Sciatic nerve (tissue), 2 donors: ENCODE measurements at regions not wholly inside any gene's neighbourhood (a gene's known extent, or its start where the extent isn't known, plus 50 kb on each side); places are given as distances from the start of the nearest gene placed in this dataset.

Source experiments
- ATAC-seq: fragments of 200-7000 bp; cut with Tn5 transposase; one replicate; pipeline ENCODE4 v1.9.1; 2020; ENCODE audit warnings: mild to moderate bottlenecking, moderate library complexity
- DNase-seq: peaks from one replicate; pipeline ENCODE4 v3.0.0-alpha.2; 2020; ENCODE audit warnings: low spot score
- intact Hi-C: fragments of 100-400 bp; cut with DNase I; formaldehyde crosslinking; loops from one replicate; pipeline ENCODE4 v1.14.2; 2022
- donor health status: DM: no; HTN: no; CAD: no.
- donor health status: DM: no; HTN: no; CAD: no.

DNA sequence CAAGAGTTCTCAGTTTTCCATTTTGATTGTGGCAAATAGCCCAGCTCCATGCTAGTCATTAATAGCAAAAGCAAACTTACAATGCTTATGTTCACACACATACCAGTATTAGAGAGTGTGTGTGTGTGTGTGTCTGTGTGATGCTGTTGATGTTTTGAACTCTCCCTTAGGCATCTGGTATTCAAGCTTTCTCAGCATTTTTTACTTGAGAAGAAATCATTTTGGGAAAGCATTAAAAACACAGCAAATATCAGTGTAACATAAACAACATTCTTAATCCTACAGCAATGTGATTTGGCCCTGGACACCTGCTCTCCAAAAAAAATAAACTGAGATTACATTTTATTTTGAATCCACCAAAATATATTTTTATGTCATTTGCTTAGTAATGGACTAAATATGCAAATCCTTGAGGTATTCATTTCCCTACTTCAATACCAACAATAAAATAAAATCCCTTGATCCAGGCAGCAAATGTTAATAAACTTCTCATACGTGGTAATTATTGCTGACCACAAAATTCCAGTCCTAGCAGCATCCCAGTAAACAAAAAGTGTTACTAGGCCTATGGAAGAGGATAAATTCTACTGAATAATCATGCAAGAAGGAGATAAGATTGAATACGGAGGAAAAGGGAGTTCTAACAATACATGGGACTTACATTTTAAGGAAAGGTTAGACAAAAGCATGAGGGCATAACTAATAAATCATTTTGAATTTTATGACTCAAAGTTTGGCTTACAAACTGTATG lies 249.5 kb upstream of the CLEC14A start:
- intact Hi-C loops = no loop called here
- no peak for DNase-seq
- ATAC-seq = no peak

DNA sequence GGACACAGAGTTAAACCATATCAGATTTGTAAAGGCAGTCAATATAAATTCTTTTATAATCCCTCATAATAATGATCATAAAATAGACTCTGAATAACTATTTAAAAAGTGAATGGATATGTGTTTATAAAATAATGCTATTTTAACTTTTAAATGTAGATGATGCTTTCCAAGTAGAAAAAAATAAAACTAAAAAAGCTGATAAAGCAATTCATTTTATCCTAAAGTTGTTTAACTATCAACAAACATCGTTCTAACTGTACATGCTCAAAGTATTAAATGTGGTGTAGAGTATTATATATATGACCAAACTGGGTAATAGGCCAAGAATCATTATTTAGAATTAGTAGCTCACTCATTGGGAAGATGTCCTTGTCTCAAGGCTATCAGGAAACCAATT lies 248.3 kb upstream of the CLEC14A start:
- no peak for DNase-seq
- ATAC-seq = no peak
- intact Hi-C loops = no loop called here

DNA sequence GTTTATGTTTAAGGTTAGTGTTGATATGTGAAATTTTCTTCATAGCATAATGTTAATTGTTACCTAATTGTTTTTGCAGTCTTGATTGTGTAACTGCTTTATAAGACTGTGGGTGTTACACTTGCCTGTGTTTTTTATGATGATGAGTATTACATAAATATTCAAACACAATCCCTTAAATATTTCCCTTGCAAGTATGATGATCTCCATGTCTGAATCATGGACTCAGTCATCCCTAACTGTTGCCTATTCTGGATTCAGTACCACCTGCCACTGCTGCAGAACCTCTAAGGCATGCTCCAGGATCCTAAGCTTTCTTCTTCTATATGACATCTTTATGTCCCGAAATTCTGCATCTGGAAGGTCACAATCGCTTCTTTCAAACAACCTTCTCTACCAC lies 246.3 kb upstream of the CLEC14A start:
- DNase-seq = no peak
- ATAC-seq = no peak
- intact Hi-C loops = no loop called here

DNA sequence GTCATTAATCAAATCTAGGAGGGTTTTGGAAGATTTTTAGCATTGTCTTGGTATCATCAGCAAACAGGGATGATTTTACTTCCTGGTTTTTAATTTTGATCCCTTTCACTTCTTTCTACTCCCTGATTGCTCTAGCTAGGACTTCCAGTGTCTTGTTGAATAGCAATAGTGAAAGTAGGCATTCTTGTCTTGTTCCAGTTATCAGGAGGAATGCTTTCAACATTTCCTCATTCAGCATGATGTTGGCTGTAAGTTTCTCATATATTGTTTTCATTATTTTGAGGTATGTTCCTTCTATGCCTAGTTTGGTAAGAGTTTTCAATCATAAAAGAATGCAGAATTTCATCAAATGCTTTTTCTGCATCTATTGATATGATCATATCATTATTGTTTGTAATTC lies 244.2 kb upstream of the CLEC14A start:
- intact Hi-C loops = no loop called here
- ATAC-seq = no peak
- DNase-seq = no peak

DNA sequence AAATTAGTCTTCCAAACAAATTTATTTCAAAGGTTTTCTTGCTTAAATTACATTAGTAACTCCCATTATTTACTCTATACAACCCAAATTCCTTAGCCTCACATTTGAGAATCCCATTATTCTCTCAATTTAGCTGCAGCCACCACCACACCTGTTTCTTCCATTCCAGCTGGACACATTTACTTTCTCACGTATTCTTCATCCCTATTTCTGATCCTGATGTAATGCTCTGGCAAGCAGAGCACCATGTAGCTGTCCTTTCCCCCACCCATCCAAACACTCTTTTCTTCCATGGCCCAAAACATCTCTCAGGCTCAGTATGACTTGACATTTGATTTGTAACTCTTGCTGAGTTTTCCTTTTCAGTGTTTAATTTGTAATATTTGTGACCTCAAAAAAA lies 240.2 kb upstream of the CLEC14A start:
- intact Hi-C loops = no loop called here
- ATAC-seq = no peak
- DNase-seq = no peak

DNA sequence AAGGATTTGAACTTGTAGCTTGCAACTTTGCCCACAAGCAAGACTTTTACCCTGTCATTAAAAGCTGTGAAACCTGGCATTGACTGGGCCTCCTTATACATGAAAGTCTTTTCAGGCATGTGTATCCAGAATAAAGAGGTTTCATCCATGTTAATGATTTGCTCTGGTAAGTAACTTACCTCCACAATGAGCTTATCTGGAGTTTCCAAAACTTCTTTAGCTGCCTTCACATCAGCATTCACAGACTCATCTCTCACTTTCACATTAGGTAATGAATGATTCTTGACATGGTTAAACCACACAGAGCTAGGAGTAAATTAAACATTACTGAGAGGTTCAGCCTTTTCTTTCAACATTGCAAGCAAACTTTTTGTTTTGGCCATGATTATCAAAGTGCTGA lies 234.4 kb upstream of the CLEC14A start:
- intact Hi-C loops = no loop called here
- ATAC-seq = no peak
- DNase-seq = no peak

DNA sequence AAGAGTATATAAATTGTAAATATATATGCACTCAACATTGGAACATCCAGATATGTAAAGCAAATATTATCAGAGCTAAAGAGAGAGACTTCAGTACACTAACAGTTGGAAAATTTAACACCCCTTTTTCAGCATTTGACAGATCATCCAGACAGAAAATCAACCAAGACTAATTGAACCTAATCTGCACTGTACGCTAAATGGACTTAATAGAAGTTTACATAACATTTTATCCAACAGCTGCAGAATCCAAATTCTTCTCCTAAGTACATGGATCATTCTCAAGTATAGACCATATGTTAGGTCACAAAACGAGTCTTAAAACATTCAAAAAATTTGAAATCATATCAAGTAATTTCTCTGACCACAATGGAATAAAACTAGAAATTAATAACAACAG lies 229.1 kb upstream of the CLEC14A start:
- intact Hi-C loops = no loop called here
- no peak for DNase-seq
- no peak for ATAC-seq

DNA sequence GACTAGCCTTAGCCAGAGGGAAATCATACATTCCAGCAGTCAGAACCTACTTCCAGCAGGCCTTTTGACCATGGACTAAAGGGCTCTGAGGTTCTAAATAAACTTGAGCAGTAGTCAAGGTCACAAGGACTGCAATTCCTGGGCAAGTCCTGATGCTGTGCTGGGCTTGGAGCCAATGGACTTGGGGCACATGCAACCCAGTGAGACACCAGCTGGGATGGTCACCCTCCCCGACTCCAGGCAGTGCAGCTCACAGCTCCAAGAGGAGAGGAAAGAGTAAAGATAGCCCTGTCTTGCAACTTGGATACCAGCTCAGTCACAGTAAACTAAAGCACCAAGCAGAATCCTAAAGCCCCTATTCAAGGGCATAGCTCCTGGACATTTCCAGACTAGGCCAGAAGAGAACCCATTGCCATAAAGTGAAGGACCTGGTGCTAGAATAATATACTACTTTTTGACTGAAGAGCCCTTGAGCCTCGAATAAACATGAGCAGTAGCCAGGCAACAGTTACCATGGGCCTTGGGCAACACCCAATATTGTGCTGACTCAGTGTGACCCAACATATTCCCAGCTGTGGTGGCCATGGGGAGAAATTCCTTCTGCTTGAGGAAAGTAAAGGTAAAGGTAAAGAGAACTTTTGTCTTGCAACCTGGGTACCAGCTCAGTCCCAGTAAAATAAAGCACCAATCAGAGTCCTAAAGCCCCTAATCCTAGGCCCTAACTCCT lies 226.2 kb upstream of the CLEC14A start:
- DNase-seq (no peak), ATAC-seq (no peak)
- intact Hi-C loops = no loop called here

DNA sequence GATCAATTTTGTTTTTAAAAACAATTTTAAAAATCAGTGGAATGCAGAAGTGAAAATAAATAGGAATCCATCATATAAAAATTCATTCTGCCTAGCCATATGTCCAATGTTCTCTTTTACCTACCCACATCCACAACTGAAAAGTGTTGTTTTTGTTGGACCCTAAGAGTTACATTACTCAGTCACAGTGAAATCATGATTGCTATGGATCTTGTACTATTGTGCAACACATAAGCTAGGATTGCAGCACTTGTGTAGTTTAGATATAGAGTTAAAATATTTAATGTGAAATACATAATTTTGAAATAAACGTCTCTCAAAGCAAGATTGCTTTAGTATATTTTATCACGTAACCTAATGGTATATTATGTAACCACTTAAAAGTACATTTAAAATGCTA lies 213.3 kb upstream of the CLEC14A start:
- intact Hi-C loops = no loop called here
- DNase-seq = no peak
- ATAC-seq = no peak

DNA sequence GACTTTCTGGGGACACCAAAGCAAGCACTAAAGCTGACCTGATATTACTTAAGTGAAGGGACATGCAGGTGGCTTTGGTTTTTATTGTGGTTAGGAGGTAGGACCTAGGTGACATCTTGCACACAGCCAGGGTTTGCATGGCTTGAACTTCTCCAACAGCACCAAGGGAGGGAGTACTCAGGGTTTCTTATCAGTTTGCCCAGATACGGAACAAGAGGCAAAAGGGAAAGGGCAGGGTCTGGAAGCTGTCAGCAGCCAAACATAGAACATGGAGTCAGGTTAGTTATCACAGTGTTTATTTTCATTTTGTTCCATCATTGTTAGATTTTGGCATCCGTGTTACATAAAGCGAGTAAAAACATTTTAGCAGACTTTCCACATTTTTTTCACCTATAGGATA lies 186.3 kb upstream of the CLEC14A start:
- intact Hi-C loops = no loop called here
- ATAC-seq = no peak
- no peak for DNase-seq

DNA sequence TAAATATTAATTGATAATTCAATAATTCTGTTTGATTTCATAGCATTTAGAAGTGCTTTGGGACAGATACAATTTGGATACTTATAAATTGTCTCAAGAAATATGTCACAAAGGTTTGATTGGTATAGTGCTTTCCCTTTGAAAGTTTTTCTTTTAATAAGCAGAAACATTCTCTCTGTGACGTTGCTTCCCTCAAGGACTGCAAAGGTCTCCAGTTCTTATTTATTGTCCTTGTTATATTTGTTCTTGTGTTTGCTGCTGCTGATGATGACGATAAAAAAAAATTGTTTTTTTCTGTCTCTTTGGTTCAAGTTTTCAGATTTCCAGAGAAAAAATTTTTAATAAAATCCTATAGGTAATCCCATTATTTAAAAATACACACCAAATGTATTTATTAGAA lies 176.3 kb upstream of the CLEC14A start:
- ATAC-seq (no peak), DNase-seq (no peak)
- intact Hi-C loops = no loop called here

DNA sequence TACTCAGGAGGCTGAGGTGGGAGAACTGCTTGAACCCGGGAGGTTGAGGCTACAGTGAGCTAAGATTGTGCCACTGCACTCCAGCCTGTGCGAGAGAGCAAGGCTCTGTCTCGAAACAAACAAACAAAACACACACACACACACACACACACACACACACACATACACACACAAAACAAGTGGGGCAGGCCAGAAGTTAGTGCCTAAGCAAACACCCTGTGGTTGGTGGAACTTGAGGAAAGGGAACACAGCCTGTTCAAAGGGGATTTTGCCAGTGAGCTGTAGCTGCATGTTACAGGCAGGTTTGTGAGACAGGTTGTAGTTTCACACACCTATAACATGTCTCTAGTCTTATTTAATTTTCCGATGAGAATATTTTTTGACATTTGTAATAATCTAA lies 175.3 kb upstream of the CLEC14A start:
- intact Hi-C loops = no loop called here
- no peak for DNase-seq
- no peak for ATAC-seq

DNA sequence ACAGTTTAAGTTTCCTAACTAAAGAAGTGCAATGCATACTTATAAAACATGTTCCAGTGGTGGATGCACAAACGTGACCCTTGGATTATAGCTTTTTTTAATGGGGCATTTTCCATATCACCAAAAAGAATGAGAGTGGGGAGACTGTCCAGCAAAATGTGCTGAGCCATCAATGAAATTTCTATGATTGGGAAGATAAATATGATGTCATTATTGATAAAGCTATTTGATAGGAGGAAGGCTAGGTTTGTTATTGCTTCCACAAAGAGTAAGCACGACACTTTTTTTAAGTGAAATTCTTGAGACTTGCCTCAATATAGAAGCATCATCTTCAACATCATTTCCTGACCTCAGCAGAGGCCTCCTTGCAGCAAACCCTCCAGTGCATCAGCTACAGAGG lies 174.6 kb upstream of the CLEC14A start:
- intact Hi-C loops = no loop called here
- ATAC-seq = no peak

DNA sequence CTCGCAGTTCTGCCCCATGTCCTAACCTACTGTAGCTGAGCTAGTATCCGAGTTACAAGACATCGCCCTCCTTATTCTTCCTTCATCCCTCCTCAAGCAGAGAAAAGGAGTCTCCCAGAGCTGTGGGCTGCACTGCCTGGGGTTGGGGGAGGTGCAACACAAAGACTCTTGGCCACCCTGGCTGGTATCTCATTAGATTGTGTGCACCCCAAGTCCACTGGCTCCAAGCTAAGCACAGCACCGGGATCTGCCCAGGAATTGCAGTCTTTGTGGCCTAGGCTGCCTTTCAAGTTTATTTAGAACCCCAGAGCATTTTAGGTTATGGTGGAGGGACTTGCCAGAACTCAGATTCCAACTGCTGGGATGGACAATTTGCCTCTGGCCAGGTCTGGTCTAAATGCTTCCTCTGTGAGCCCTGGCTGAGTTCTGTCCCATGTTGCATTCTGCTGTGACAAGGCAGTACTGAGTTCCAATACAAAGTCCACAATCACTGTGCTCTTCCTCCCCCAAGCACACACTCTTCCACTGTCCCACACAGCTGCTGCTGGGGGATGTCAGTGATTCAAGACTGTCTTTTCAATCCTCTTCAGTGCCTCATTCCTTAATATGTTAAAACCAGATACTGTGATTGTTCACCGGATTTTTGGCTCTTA lies 169.6 kb upstream of the CLEC14A start:
- intact Hi-C loops = no loop called here
- DNase-seq (no peak), ATAC-seq (no peak)

More for the DNA sequence above, 174.6 kb upstream of the CLEC14A start:
- DNase-seq = no peak

DNA sequence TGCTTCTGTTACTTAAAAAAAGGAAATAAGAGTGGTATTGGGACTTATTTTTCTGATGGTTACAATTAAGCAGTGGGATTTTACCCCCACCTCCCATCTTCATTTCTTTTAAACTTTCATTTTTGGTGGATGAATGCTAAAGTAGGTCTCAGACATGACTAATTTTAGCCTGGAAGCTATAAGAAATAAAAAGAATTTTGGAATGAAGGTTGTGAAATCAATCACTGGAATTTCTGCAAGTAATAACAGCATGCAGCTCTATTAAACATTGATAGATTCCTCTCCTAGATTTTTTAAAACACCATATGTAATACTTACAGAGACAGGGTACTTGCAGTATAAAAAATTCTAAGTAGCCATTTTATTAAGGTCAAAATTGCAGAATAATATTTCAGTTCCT lies 164.2 kb upstream of the CLEC14A start:
- intact Hi-C loops = no loop called here
- no peak for ATAC-seq
- no peak for DNase-seq

DNA sequence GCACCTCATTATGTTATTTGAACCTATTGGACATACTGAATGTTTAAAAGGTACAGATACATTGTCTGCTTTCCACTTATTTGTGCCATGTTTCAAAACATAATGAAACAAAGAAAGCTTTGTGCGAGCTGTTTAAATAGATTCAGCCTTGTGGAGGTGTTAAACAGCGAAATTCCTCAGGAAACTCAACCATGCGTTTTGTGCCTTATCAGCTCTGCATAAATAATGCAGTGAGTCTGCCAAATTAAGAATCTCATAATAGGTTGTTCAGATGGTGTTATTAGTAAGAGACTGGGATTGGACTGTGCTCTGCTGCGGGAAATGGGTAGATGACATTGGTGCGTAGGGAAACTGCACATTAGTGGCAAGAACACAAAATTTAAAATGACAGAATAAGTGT lies 163.7 kb upstream of the CLEC14A start:
- DNase-seq = no peak
- intact Hi-C loops = no loop called here
- no peak for ATAC-seq

DNA sequence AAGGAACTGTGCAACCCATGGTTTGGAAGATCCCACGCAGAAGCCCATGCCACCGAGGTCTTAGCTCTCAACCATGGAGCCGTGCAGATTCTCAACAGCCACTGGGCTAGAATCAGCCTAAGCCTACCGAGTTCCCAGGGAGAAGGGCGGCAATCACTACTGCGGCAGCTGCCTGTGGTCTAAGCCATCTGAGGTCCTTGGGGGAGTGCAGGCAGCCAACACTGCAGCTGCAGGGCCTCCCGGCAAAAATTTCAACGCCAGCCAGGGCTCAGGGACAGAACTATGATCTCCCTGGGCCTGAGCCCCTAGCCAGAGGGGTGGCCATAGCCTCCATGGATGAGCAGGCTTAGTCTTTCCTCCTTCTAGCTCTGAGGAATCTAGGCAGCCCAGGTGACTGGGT lies 156.8 kb upstream of the CLEC14A start:
- intact Hi-C loops = no loop called here
- ATAC-seq (no peak), DNase-seq (no peak)

DNA sequence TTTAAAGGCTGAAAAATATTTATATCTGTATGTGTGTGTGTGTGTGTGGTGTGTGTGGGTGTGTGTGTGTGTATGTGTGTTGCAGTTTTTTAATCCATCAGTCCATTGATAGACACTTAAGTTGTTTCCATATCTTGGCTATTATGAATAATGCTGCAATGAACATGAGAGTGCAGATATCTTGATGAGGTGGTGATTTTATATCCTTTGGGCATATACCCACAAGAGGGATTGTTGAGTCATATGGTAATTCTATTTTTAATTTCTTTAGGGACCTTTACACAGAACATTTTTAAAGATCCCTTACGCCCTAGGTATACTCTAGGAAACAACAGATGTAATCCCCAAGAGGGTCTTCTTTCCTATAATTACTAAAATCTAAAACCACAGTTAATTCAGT lies 154.5 kb upstream of the CLEC14A start:
- intact Hi-C loops = no loop called here
- ATAC-seq = no peak

DNA sequence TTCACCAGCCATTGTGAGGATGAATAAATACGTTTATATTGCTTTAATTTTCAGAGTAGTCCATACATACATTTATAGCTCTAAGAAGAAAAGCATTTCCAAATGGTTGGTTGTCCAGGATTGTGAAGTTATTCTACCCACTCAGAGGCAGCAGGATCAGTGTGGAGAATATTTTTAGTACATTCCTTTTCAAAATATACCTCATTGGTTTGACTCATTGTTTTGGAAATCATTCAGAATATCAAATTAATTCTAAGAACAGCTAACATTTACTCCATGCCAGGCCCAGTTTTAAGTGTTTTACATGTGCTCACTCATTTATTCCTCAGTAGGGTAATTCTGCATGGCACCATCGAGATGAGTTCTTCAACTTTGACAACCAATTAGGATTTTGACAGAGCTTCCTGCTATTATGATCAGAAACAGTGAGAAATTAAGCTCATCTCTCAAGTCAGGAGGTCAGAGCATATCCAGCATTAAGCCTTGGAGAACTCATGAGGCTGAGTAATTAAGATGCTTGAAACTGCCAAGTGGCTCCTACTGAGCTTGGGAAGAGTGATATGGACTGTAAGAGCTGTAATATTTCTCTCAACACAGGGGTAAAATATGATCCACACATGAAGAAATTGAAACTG lies 153.3 kb upstream of the CLEC14A start:
- ATAC-seq = no peak
- no peak for DNase-seq
- intact Hi-C loops = no loop called here

More for the DNA sequence above, 154.5 kb upstream of the CLEC14A start:
- DNase-seq = no peak
